Thyroid gland (tissue), 4 donors: ENCODE measurements at regions not wholly inside any gene's neighbourhood (a gene's known extent, or its start where the extent isn't known, plus 50 kb on each side); places are given as distances from the start of the nearest gene placed in this dataset.

Experiments used
- CTCF ChIP-seq, 6 experiments: fragments of 200-600 bp in 3 of 6; fragments of 450-650 bp in 3 of 6; sonication (generic) in 3 of 6; IDR thresholded peaks; one replicate each; pipeline ENCODE4 v1.5.1; 2016 to 2019; ENCODE audit warnings: antibody characterized with exemption in 6 of 6, mild to moderate bottlenecking in 2 of 6, inconsistent platforms in 1 of 6, moderate library complexity in 1 of 6
- POLR2A ChIP-seq, 2 donors: fragments of 450-650 bp; IDR thresholded peaks; one replicate each; pipeline ENCODE4 v1.6.1; 2017; ENCODE audit warnings: antibody characterized with exemption in 2 of 2, mild to moderate bottlenecking in 2 of 2, moderate library complexity in 1 of 2

DNA sequence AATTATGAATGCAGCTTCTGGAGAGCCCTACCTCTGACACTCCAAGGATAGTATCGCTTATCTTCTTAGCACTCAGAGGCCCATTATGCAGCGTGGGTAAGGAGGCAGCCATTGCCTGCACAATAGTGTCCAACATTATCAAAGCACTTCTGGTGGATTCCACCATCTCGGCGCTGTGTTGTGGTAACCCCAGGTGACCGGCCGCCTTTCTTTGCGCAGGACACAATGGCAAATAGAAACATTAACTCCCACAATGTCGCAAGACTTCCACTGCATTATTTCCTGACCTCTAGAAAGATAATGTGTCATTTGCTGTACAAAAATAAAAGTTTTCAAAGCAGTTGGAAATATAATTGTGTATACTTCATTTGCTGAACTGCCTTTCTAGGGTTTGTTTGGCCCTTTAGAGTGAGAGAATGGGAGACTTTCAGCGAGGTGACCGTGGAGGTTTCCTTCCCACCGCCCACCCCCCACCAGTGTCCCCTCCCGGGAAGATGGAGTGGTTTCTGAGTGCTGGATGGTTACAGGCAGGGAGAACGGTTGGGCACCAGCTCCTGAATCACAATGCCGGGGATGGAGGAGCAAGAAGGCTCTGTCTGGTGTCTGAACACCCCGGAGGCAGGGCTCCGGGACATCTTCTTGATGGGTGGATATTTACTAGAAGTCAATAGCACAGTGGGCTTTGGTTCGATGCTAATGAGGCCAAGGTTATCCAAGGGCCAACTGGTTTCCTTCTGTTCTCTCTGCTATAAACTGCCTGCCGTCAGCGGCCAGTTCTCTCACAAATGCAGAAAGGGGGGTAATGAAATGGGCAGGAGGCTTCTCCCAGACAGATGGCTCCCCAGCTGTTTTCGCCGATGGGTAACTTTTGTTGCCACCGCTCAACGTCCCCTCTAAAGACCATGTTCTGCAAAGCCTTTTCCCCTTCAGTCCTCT, 215.4 kb upstream of the PROX1 start:
- TF ChIP-seq CTCF (IDR thresholded peaks at IDR 0.05) (no peak), POLR2A (IDR thresholded peaks at IDR 0.05) (no peak)
